NB4 (cell line): ENCODE measurements at regions not wholly inside any gene's neighbourhood (a gene's known extent, or its start where the extent isn't known, plus 50 kb on each side); places are given as distances from the start of the nearest gene placed in this dataset.
"Not testable (repeated sequence)": the region's sequence is repeated elsewhere in the genome, so short reads cannot be mapped to it uniquely, and the experiment has no call there.

Experiments
- DNase-seq: peaks from one replicate; pipeline ENCODE4 v3.0.0; 2010; ENCODE audit warnings: low read depth
- H3K4me3 ChIP-seq: one replicate; pipeline ENCODE4 v1.5.1; 2011; ENCODE audit warnings: mild to moderate bottlenecking, low read depth, low read length, moderate library complexity
- CTCF ChIP-seq: IDR thresholded peaks from one replicate; pipeline ENCODE4 v1.5.1; 2012; ENCODE audit warnings: low read depth, low read length
- MAX ChIP-seq: IDR thresholded peaks from 2 replicates; pipeline ENCODE4 v1.6.1; 2011; ENCODE audit warnings: low read depth, low read length
- MYC ChIP-seq: IDR thresholded peaks from 2 replicates; pipeline ENCODE4 v1.6.1; 2011; ENCODE audit warnings: low read depth, low read length
- POLR2A ChIP-seq: IDR thresholded peaks from 2 replicates; pipeline ENCODE4 v1.6.1; 2011; ENCODE audit warnings: mild to moderate bottlenecking; ENCODE audit not compliant: insufficient read length; ENCODE audit errors: extremely low read depth

GRCh38 chr12:32010631-32011336 lies 51.6 kb downstream of the RESF1 start:
- no peak for DNase-seq
- H3K4me3 ChIP-seq: no peak overlapping the region
- TF ChIP-seq POLR2A (no peak), MYC (no peak), MAX (no peak), CTCF (no peak)

GRCh38 chr12:32012249-32012785 lies 53.1 kb downstream of the RESF1 start:
- DNase-seq: no peak
- TF ChIP-seq MAX (no peak), POLR2A (no peak)
- H3K4me3 ChIP-seq: no peak overlapping the region

- TF ChIP-seq MYC (no peak), MAX (no peak), POLR2A (no peak), CTCF (no peak)
- DNase-seq: no peak
Measured at GRCh38 chr12:32015036-32015435, 55.8 kb downstream of the RESF1 start.

GRCh38 chr12:32016680-32017482 lies 57.7 kb downstream of the RESF1 start:
- no peak for DNase-seq
- TF ChIP-seq CTCF (no peak), MYC (no peak), MAX (no peak), POLR2A (no peak)
- no peak overlapping the region for H3K4me3 ChIP-seq

More at GRCh38 chr12:32015036-32015435, 55.8 kb downstream of the RESF1 start:
- H3K4me3 ChIP-seq: no peak overlapping the region

- TF ChIP-seq MYC (no peak), POLR2A (no peak), MAX (no peak), CTCF (no peak)
- no peak overlapping the region for H3K4me3 ChIP-seq
- no peak for DNase-seq
Measured at GRCh38 chr12:32021346-32021773, 62.1 kb downstream of the RESF1 start.

GRCh38 chr12:32022387-32022786 lies 63.2 kb downstream of the RESF1 start:
- not testable (repeated sequence) for DNase-seq, H3K4me3 ChIP-seq

- DNase-seq: not testable (repeated sequence)
Measured at GRCh38 chr12:32023861-32024260, 64.6 kb downstream of the RESF1 start.

More at GRCh38 chr12:32023861-32024260, 64.6 kb downstream of the RESF1 start:
- H3K4me3 ChIP-seq: not testable (repeated sequence)
